Endothelial cell of umbilical vein (primary cell): ENCODE measurements at regions not wholly inside any gene's neighbourhood (a gene's known extent, or its start where the extent isn't known, plus 50 kb on each side); places are given as distances from the start of the nearest gene placed in this dataset.

Source experiments
- BruUV-seq: library from RNA; stranded (reverse); fragments of 400-500 nt; replicated peaks from 2 replicates; lab custom pipeline; 2021; lab: Mats Ljungman, UMichigan
- CTCF ChIA-PET: fragments of 300-600, 350-600 bp; sonication (Branson Sonifier 250); formaldehyde crosslinking; loops from one replicate; lab custom pipeline; 2021; ENCODE audit warnings: antibody characterized with exemption, inconsistent platforms; lab: Charles Lee
- POLR2A ChIA-PET: fragments of 300-600, 350-600 bp; sonication (Branson Sonifier 250); formaldehyde crosslinking; loops from one replicate; lab custom pipeline; 2021; ENCODE audit warnings: antibody characterized with exemption, inconsistent platforms; lab: Charles Lee
- DNase-seq: peaks from one replicate; pipeline ENCODE4 v3.0.0-alpha.2; 2011; ENCODE audit warnings: low read depth, low spot score
- FAIRE-seq: peaks from 2 replicates; lab custom pipeline; 2011; peaks lifted over from hg19 to GRCh38; lab: Jason Lieb, UNC
- H2AFZ ChIP-seq: 2 replicates; pipeline ENCODE4 v1.6.0; 2012; ENCODE audit warnings: low read depth, low read length, control low read depth, inconsistent platforms
- H3K27ac ChIP-seq: 2 replicates; pipeline ENCODE4 v1.5.1; 2011; ENCODE audit warnings: low read depth, mild to moderate bottlenecking, control low read depth, low read length, moderate library complexity; ENCODE audit not compliant: insufficient read depth
- H3K27me3 ChIP-seq, 2 experiments: 2 replicates each; pipeline versions ENCODE4 v1.6.0 to v1.6.1; 2011; ENCODE audit warnings: low read length in 2 of 2, mixed read lengths in 1 of 2; ENCODE audit not compliant: control insufficient read depth in 2 of 2, insufficient read depth in 2 of 2
- H3K36me3 ChIP-seq, 2 experiments: 2 replicates in 1 of 2; 3 replicates in 1 of 2; pipeline ENCODE4 v1.5.1; 2011; ENCODE audit warnings: low read length in 2 of 2, mild to moderate bottlenecking in 1 of 2, moderate library complexity in 1 of 2; ENCODE audit not compliant: control insufficient read depth in 2 of 2, insufficient read depth in 2 of 2; ENCODE audit errors: extremely low read depth in 1 of 2
- H3K4me1 ChIP-seq: 3 replicates; pipeline ENCODE4 v1.5.1; 2011; ENCODE audit warnings: mild to moderate bottlenecking, low read length; ENCODE audit not compliant: control insufficient read depth, insufficient read depth; ENCODE audit errors: extremely low read depth
- H3K4me2 ChIP-seq: 2 replicates; pipeline ENCODE4 v1.6.1; 2011; ENCODE audit warnings: low read length, control low read depth, mixed read lengths; ENCODE audit not compliant: insufficient read depth
- H3K4me3 ChIP-seq, 3 experiments: fragments of 200-600 bp in 1 of 3; sonication (generic), shearing (Covaris generic) in 1 of 3; replicated peaks in 1 of 3; 2 replicates each; pipeline ENCODE4 v1.5.1; 2011 to 2016; ENCODE audit warnings: control low read depth in 3 of 3, low read length in 3 of 3, mild to moderate bottlenecking in 2 of 3, inconsistent platforms in 1 of 3, low read depth in 1 of 3, moderate library complexity in 1 of 3; ENCODE audit not compliant: insufficient read depth in 1 of 3
- H3K79me2 ChIP-seq: 2 replicates; pipeline ENCODE4 v1.6.0; 2012; ENCODE audit warnings: low read length, inconsistent platforms; ENCODE audit not compliant: control insufficient read depth, insufficient read depth
- H3K9ac ChIP-seq: replicated peaks from 2 replicates; pipeline ENCODE3; 2011; ENCODE audit warnings: low read length, control low read depth; ENCODE audit not compliant: insufficient read depth; ENCODE audit errors: extremely low read depth
- H3K9me1 ChIP-seq: replicated peaks from 3 replicates; pipeline ENCODE4 v1.6.0; 2011; ENCODE audit warnings: mild to moderate bottlenecking, low read length; ENCODE audit not compliant: control insufficient read depth, insufficient read depth; ENCODE audit errors: extremely low read depth
- H3K9me3 ChIP-seq: replicated peaks from 2 replicates; pipeline ENCODE4 v1.5.1; 2012; ENCODE audit warnings: low read length, inconsistent platforms; ENCODE audit not compliant: control insufficient read depth, insufficient read depth
- H4K20me1 ChIP-seq: replicated peaks from 2 replicates; pipeline ENCODE3; 2011; ENCODE audit warnings: mild to moderate bottlenecking, low read length; ENCODE audit not compliant: control insufficient read depth, insufficient read depth; ENCODE audit errors: extremely low read depth
- FOS ChIP-seq: IDR thresholded peaks from 2 replicates; pipeline ENCODE4 v1.6.1; 2011; ENCODE audit warnings: mild to moderate bottlenecking, low read length, moderate library complexity, borderline replicate concordance; ENCODE audit not compliant: insufficient read depth
- JUN ChIP-seq: IDR thresholded peaks from 2 replicates; pipeline ENCODE4 v1.6.1; 2011; ENCODE audit warnings: borderline replicate concordance, low read depth; ENCODE audit not compliant: insufficient read length, insufficient read depth
- MAX ChIP-seq: IDR thresholded peaks from 2 replicates; pipeline ENCODE4 v1.6.1; 2011; ENCODE audit not compliant: insufficient read depth, insufficient read length
- dilution Hi-C: fragments of 300-500 bp; cut with MboI; formaldehyde crosslinking; loops from one replicate; pipeline ENCODE4 v1.15.0; 2019; ENCODE audit warnings: low sequenced_read_pairs; ENCODE audit not compliant: extremely low pct_ligation_motif_present
- intact Hi-C: fragments of 100-400 bp; cut with micrococcal nuclease; formaldehyde crosslinking; loops from one replicate; pipeline ENCODE4 v1.10.0; 2022

GRCh38 chr1:87523466-87523865 lies 194.8 kb downstream of the LMO4 start:
- Histone ChIP-seq H3K36me3 (no peaks in the 10 kb centered on the region), H3K4me3 (no peak overlapping the region), H3K9me3 (no peaks in the 10 kb centered on the region), H3K79me2 (no peaks in the 10 kb centered on the region), H3K4me1 (no peaks in the 10 kb centered on the region), H3K9me1 (no peaks in the 10 kb centered on the region), H4K20me1 (no peaks in the 10 kb centered on the region), H3K27me3 (no peaks in the 10 kb centered on the region), H3K9ac (no peak overlapping the region), H2AFZ (no peak overlapping the region), H3K4me2 (no peak overlapping the region), H3K27ac (no peak overlapping the region)
- ChIA-PET CTCF (no interaction called here), POLR2A (no interaction called here)
- no peak for FAIRE-seq
- TF ChIP-seq JUN (no peak), FOS (no peak)
- dilution Hi-C loops = no loop called here
- intact Hi-C loops = no loop called here
- BruUV-seq = no TSS peak
- DNase-seq = no peak

- POLR2A ChIA-PET = no interaction called here
- no peak overlapping the region for H3K27ac ChIP-seq
- no peak overlapping the region for H3K4me2 ChIP-seq
- TF ChIP-seq MAX (no peak), JUN (no peak)
- intact Hi-C loops (no loop called here), dilution Hi-C loops (no loop called here)
- no peaks in the 10 kb centered on the region for H3K4me1 ChIP-seq
- H3K27me3 ChIP-seq = no peaks in the 10 kb centered on the region
- no peak for FAIRE-seq
- no peaks in the 10 kb centered on the region for H3K9me3 ChIP-seq
- no peaks in the 10 kb centered on the region for H3K36me3 ChIP-seq
- H2AFZ ChIP-seq = no peak overlapping the region
- no peak for DNase-seq
- no peaks in the 10 kb centered on the region for H3K79me2 ChIP-seq
- no TSS peak for BruUV-seq
- H3K9ac ChIP-seq = no peak overlapping the region
- no peaks in the 10 kb centered on the region for H4K20me1 ChIP-seq
- no peaks in the 10 kb centered on the region for H3K9me1 ChIP-seq
- CTCF ChIA-PET = no interaction called here
- no peak overlapping the region for H3K4me3 ChIP-seq
These were observed 195.5 kb downstream of the LMO4 start for GRCh38 chr1:87524021-87524754.
